ENCODE measurements at regions not wholly inside any gene's neighbourhood (a gene's known extent, or its start where the extent isn't known, plus 50 kb on each side); places are given as distances from the start of the nearest gene placed in this dataset.
"Not testable (repeated sequence)": the region's sequence is repeated elsewhere in the genome, so short reads cannot be mapped to it uniquely, and the experiment has no call there.

GRCh38 chr5:53277491-53277890, 167.9 kb upstream of the MOCS2 start:
- no peak for DNase-seq

- DNase-seq: no peak
Measured at GRCh38 chr5:53287573-53287972, 178.0 kb upstream of the MOCS2 start.

GRCh38 chr5:53288511-53288910, 179.0 kb upstream of the MOCS2 start:
- DNase-seq: no peak

- DNase-seq: no peak
Measured at GRCh38 chr5:53291047-53291446, 181.5 kb upstream of the MOCS2 start.

GRCh38 chr5:53291528-53291927, 182.0 kb upstream of the MOCS2 start:
- DNase-seq: no peak

- no peak for DNase-seq
Measured at GRCh38 chr5:53298841-53299240, 181.6 kb upstream of the FST start.

GRCh38 chr5:53302529-53302928, 177.9 kb upstream of the FST start:
- DNase-seq: no peak

GRCh38 chr5:53303105-53303504, 177.3 kb upstream of the FST start:
- no peak for DNase-seq

GRCh38 chr5:53305316-53305715, 175.1 kb upstream of the FST start:
- DNase-seq: not testable (repeated sequence)

GRCh38 chr5:53309653-53310052, 170.8 kb upstream of the FST start:
- no peak for DNase-seq

GRCh38 chr5:53311681-53312080, 168.7 kb upstream of the FST start:
- no peak for DNase-seq

GRCh38 chr5:53313145-53313544, 167.3 kb upstream of the FST start:
- no peak for DNase-seq

GRCh38 chr5:53318303-53318702, 162.1 kb upstream of the FST start:
- DNase-seq: no peak

GRCh38 chr5:53319315-53319714, 161.1 kb upstream of the FST start:
- no peak for DNase-seq

- no peak for DNase-seq
Measured at GRCh38 chr5:53321073-53321472, 159.4 kb upstream of the FST start.

- DNase-seq: no peak
Measured at GRCh38 chr5:53321721-53322120, 158.7 kb upstream of the FST start.

GRCh38 chr5:53322257-53322656, 158.2 kb upstream of the FST start:
- DNase-seq: no peak

- no peak for DNase-seq
Measured at GRCh38 chr5:53323511-53323910, 156.9 kb upstream of the FST start.

GRCh38 chr5:53323943-53324642, 156.3 kb upstream of the FST start:
- no peak for DNase-seq

- DNase-seq: no peak
Measured at GRCh38 chr5:53326424-53327153, 153.8 kb upstream of the FST start.

- no peak for DNase-seq
Measured at GRCh38 chr5:53327811-53328334, 152.6 kb upstream of the FST start.

- DNase-seq: no peak
Measured at GRCh38 chr5:53330491-53330890, 149.9 kb upstream of the FST start.

- no peak for DNase-seq
Measured at GRCh38 chr5:53331463-53331862, 149.0 kb upstream of the FST start.

GRCh38 chr5:53333160-53333559, 147.3 kb upstream of the FST start:
- no peak for DNase-seq

Measured in activated CD4-positive, alpha-beta T cell treated with anti-CD3 and anti-CD28 coated beads for 48 hours (primary cell).